WTC11 (cell line): ENCODE measurements at regions not wholly inside any gene's neighbourhood (a gene's known extent, or its start where the extent isn't known, plus 50 kb on each side); places are given as distances from the start of the nearest gene placed in this dataset.
A peak's percentile ranks its signal among the peaks of the same experiment; 100 is the strongest.

Experiments
- ATAC-seq: fragments of 200-7000 bp; cut with Tn5 transposase; 2 replicates; pipeline ENCODE4 v1.10.0; 2021; ENCODE audit warnings: mild to moderate bottlenecking, moderate library complexity
- CTCF ChIA-PET: fragments of 300-600 bp; sonication (Branson Sonifier 250); formaldehyde crosslinking; loops from one replicate; lab custom pipeline; 2021; ENCODE audit warnings: antibody characterized with exemption; lab: Charles Lee
- POLR2A ChIA-PET: fragments of 350-600 bp; sonication (Branson Sonifier 250); formaldehyde crosslinking; loops from one replicate; lab custom pipeline; 2021; ENCODE audit warnings: antibody characterized with exemption; lab: Charles Lee
- DNase-seq: peaks from one replicate; pipeline ENCODE4 v3.0.0; 2021; ENCODE audit warnings: low spot score
- H3K27ac Mint-ChIP-seq: 2 replicates; pipeline ENCODE4 v1.8.0; 2021; ENCODE audit warnings: mixed read lengths
- H3K27me3 Mint-ChIP-seq: 2 replicates; pipeline ENCODE4 v1.8.0; 2021; ENCODE audit warnings: low read depth, mild to moderate bottlenecking, moderate library complexity, mixed read lengths
- H3K36me3 Mint-ChIP-seq: 2 replicates; pipeline ENCODE4 v1.8.0; 2021; ENCODE audit warnings: mixed read lengths
- H3K4me1 Mint-ChIP-seq: 2 replicates; pipeline ENCODE4 v1.8.0; 2022; ENCODE audit warnings: mixed read lengths
- H3K4me3 Mint-ChIP-seq: 2 replicates; pipeline ENCODE4 v1.8.0; 2021; ENCODE audit warnings: mild to moderate bottlenecking, moderate library complexity, mixed read lengths
- H3K9me3 Mint-ChIP-seq: 2 replicates; pipeline ENCODE4 v1.8.0; 2021; ENCODE audit warnings: mixed read lengths
- ATF1 ChIP-seq: sonication (generic); formaldehyde crosslinking; IDR thresholded peaks from 2 replicates; pipeline ENCODE4 v1.8.1; 2023; ENCODE audit warnings: mild to moderate bottlenecking, moderate library complexity, missing genetic modification reagents
- ESRRA ChIP-seq: sonication (generic); formaldehyde crosslinking; IDR thresholded peaks from 2 replicates; pipeline ENCODE4 v1.8.1; 2022; ENCODE audit warnings: mild to moderate bottlenecking, missing genetic modification reagents, borderline replicate concordance
- FOXK1 ChIP-seq: sonication (generic); formaldehyde crosslinking; IDR thresholded peaks from 2 replicates; pipeline ENCODE4 v1.8.0; 2022; ENCODE audit warnings: mild to moderate bottlenecking, moderate library complexity, missing genetic modification reagents
- JUN ChIP-seq: sonication (generic); formaldehyde crosslinking; IDR thresholded peaks from 2 replicates; pipeline ENCODE4 v1.8.0; 2023; ENCODE audit warnings: mild to moderate bottlenecking, missing genetic modification reagents
- NFYB ChIP-seq: sonication (generic); formaldehyde crosslinking; conservative IDR thresholded peaks from 2 replicates; pipeline ENCODE4 v1.8.0; 2022; ENCODE audit warnings: low read depth, missing genetic modification reagents
- NR2C2 ChIP-seq: sonication (generic); formaldehyde crosslinking; IDR thresholded peaks from 2 replicates; pipeline ENCODE4 v1.8.0; 2022; ENCODE audit warnings: mild to moderate bottlenecking, missing genetic modification reagents
- OVOL2 ChIP-seq: fragments of 250-450 bp; sonication (Bioruptor Pico); IDR thresholded peaks from 2 replicates; pipeline ENCODE4 v1.9.0; 2021; ENCODE audit warnings: mild to moderate bottlenecking, borderline replicate concordance
- PRRX2 ChIP-seq: fragments of 250-450 bp; sonication (Bioruptor Pico); IDR thresholded peaks from 2 replicates; pipeline ENCODE4 v1.8.0; 2021; ENCODE audit warnings: mild to moderate bottlenecking
- SMAD3 ChIP-seq: sonication (generic); formaldehyde crosslinking; IDR thresholded peaks from 2 replicates; pipeline ENCODE4 v1.8.0; 2022; ENCODE audit warnings: missing genetic modification reagents, mild to moderate bottlenecking, borderline replicate concordance
- SOX15 ChIP-seq: fragments of 250-450 bp; sonication (Bioruptor Pico); IDR thresholded peaks from 2 replicates; pipeline ENCODE4 v1.9.0; 2021; ENCODE audit warnings: mild to moderate bottlenecking
- SP1 ChIP-seq: sonication (generic); formaldehyde crosslinking; conservative IDR thresholded peaks from 2 replicates; pipeline ENCODE4 v1.8.1; 2022; ENCODE audit warnings: missing genetic modification reagents
- TEAD1 ChIP-seq: sonication (generic); formaldehyde crosslinking; IDR thresholded peaks from 2 replicates; pipeline ENCODE4 v1.8.0; 2022; ENCODE audit warnings: mild to moderate bottlenecking, missing genetic modification reagents
- ZNF121 ChIP-seq: sonication (generic); formaldehyde crosslinking; IDR thresholded peaks from 2 replicates; pipeline ENCODE4 v1.8.0; 2023; ENCODE audit warnings: missing genetic modification reagents
- TF ChIP-seq, protein P1 (sequence below): sonication (generic); formaldehyde crosslinking; IDR thresholded peaks from 2 replicates; pipeline ENCODE4 v1.8.0; 2022; ENCODE audit warnings: mild to moderate bottlenecking, missing genetic modification reagents
- TF ChIP-seq, protein P2 (sequence below): sonication (generic); formaldehyde crosslinking; IDR thresholded peaks from 2 replicates; pipeline ENCODE4 v1.8.1; 2022; ENCODE audit warnings: mild to moderate bottlenecking, missing genetic modification reagents, moderate library complexity, borderline replicate concordance
- TF ChIP-seq, protein P3 (sequence below): sonication (generic); formaldehyde crosslinking; IDR thresholded peaks from 2 replicates; pipeline ENCODE4 v1.8.0; 2022; ENCODE audit warnings: mild to moderate bottlenecking, missing genetic modification reagents
- TF ChIP-seq, protein P4 (sequence below): sonication (generic); formaldehyde crosslinking; IDR thresholded peaks from 2 replicates; pipeline ENCODE4 v1.8.0; 2022; ENCODE audit warnings: mild to moderate bottlenecking, missing genetic modification reagents
- TF ChIP-seq, protein P5 (sequence below): fragments of 250-450 bp; sonication (Bioruptor Pico); IDR thresholded peaks from 2 replicates; pipeline ENCODE4 v1.8.0; 2021; ENCODE audit warnings: mild to moderate bottlenecking
- TF ChIP-seq, protein P6 (sequence below): sonication (generic); formaldehyde crosslinking; IDR thresholded peaks from 2 replicates; pipeline ENCODE4 v1.8.1; 2022; ENCODE audit warnings: mild to moderate bottlenecking, moderate library complexity, missing genetic modification reagents
- TF ChIP-seq, protein P7 (sequence below): fragments of 250-450 bp; sonication (Bioruptor Pico); conservative IDR thresholded peaks from 2 replicates; pipeline ENCODE4 v1.9.0; 2021; ENCODE audit warnings: mild to moderate bottlenecking
- TF ChIP-seq, protein P8 (sequence below): sonication (generic); formaldehyde crosslinking; conservative IDR thresholded peaks from 2 replicates; pipeline ENCODE4 v1.8.1; 2022; ENCODE audit warnings: mild to moderate bottlenecking, missing genetic modification reagents

DNA sequence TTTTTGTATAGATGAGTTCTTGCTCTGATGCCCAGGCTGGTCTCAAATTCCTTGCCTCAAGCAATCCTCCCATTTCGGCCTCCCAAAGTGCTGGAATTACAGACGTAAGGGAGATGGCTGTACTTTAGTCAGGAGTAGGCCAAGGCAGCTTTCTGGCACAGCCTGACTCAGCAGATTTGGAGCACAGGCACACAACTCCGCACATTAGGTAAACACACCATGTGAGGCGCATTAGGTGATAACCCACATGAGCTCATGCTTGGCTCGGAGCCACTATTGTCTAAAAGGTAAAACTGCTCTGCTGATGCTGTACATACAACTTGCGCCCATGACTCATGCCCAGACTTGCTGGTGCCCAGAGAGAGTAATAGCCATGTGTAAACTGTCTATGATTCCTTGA, 1157.9 kb downstream of the TAF11L14 start (continued):
- TF ChIP-seq, protein P1, sequence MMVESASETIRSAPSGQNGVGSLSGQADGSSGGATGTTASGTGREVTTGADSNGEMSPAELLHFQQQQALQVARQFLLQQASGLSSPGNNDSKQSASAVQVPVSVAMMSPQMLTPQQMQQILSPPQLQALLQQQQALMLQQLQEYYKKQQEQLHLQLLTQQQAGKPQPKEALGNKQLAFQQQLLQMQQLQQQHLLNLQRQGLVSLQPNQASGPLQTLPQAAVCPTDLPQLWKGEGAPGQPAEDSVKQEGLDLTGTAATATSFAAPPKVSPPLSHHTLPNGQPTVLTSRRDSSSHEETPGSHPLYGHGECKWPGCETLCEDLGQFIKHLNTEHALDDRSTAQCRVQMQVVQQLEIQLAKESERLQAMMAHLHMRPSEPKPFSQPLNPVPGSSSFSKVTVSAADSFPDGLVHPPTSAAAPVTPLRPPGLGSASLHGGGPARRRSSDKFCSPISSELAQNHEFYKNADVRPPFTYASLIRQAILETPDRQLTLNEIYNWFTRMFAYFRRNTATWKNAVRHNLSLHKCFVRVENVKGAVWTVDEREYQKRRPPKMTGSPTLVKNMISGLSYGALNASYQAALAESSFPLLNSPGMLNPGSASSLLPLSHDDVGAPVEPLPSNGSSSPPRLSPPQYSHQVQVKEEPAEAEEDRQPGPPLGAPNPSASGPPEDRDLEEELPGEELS (CRISPR knock-in tag), result no peak
- TF ChIP-seq ATF1 (CRISPR knock-in tag), result no peak
- TF ChIP-seq, protein P2, sequence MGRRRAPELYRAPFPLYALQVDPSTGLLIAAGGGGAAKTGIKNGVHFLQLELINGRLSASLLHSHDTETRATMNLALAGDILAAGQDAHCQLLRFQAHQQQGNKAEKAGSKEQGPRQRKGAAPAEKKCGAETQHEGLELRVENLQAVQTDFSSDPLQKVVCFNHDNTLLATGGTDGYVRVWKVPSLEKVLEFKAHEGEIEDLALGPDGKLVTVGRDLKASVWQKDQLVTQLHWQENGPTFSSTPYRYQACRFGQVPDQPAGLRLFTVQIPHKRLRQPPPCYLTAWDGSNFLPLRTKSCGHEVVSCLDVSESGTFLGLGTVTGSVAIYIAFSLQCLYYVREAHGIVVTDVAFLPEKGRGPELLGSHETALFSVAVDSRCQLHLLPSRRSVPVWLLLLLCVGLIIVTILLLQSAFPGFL (CRISPR knock-in tag), result no peak

DNA sequence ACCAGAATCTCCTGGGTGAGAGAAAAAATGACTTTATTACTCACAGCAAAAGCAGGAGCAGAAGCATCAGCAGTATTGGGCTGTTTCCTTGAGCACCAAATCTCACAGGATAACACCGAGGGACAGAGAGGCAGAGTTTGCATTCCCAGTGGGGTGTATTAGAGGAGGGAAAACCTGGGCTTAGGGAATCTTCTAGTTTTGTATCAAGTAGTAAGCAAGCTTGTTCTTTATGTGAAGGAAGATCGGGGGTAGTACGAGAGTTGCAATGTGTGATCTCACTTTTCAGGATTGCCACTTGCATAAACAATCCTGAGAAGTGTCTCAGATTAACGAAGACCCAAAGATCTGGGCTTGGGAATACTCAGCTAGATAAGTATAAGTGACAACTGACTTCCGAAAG, 1163.0 kb downstream of the TAF11L14 start:
- Mint-ChIP-seq H3K4me3 (peak overlapping the region; percentile 38), H3K36me3 (no peaks in the 10 kb centered on the region), H3K9me3 (no peaks in the 10 kb centered on the region), H3K27me3 (no peaks in the 10 kb centered on the region), H3K27ac (peak overlapping the region; percentile 81), H3K4me1 (peaks cover 51% of the 10 kb centered on the region)
- DNase-seq (no peak), ATAC-seq (peak; percentile 31)
- ChIA-PET POLR2A (interaction anchor here (0.6 kb wide), 1 partner anchor 1037 kb away, joined by 3 read pairs; no protein-coding TSS in a partner anchor), CTCF (interaction anchor here (0.8 to 1.4 kb wide), 2 partner anchors 98 to 331 kb away, joined by 3 to 6 read pairs; no protein-coding TSS in a partner anchor)
- TF ChIP-seq FOXK1 (CRISPR knock-in tag), result no peak
- no peak for TF ChIP-seq SOX15 (CRISPR knock-in tag)
- TF ChIP-seq, protein P3, sequence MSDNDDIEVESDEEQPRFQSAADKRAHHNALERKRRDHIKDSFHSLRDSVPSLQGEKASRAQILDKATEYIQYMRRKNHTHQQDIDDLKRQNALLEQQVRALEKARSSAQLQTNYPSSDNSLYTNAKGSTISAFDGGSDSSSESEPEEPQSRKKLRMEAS (CRISPR knock-in tag), result no peak
- no peak for TF ChIP-seq JUN (CRISPR knock-in tag)
- no peak for TF ChIP-seq NFYB (CRISPR knock-in tag)
- TF ChIP-seq, protein P4, sequence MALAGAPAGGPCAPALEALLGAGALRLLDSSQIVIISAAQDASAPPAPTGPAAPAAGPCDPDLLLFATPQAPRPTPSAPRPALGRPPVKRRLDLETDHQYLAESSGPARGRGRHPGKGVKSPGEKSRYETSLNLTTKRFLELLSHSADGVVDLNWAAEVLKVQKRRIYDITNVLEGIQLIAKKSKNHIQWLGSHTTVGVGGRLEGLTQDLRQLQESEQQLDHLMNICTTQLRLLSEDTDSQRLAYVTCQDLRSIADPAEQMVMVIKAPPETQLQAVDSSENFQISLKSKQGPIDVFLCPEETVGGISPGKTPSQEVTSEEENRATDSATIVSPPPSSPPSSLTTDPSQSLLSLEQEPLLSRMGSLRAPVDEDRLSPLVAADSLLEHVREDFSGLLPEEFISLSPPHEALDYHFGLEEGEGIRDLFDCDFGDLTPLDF (CRISPR knock-in tag), result no peak
- TF ChIP-seq, protein P5, sequence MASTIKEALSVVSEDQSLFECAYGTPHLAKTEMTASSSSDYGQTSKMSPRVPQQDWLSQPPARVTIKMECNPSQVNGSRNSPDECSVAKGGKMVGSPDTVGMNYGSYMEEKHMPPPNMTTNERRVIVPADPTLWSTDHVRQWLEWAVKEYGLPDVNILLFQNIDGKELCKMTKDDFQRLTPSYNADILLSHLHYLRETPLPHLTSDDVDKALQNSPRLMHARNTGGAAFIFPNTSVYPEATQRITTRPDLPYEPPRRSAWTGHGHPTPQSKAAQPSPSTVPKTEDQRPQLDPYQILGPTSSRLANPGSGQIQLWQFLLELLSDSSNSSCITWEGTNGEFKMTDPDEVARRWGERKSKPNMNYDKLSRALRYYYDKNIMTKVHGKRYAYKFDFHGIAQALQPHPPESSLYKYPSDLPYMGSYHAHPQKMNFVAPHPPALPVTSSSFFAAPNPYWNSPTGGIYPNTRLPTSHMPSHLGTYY (CRISPR knock-in tag), result no peak
- TF ChIP-seq, protein P2 (CRISPR knock-in tag), result no peak
- no peak for TF ChIP-seq ZNF121 (CRISPR knock-in tag)
- TF ChIP-seq, protein P6, sequence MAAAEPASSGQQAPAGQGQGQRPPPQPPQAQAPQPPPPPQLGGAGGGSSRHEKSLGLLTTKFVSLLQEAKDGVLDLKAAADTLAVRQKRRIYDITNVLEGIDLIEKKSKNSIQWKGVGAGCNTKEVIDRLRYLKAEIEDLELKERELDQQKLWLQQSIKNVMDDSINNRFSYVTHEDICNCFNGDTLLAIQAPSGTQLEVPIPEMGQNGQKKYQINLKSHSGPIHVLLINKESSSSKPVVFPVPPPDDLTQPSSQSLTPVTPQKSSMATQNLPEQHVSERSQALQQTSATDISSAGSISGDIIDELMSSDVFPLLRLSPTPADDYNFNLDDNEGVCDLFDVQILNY, result no peak

DNA sequence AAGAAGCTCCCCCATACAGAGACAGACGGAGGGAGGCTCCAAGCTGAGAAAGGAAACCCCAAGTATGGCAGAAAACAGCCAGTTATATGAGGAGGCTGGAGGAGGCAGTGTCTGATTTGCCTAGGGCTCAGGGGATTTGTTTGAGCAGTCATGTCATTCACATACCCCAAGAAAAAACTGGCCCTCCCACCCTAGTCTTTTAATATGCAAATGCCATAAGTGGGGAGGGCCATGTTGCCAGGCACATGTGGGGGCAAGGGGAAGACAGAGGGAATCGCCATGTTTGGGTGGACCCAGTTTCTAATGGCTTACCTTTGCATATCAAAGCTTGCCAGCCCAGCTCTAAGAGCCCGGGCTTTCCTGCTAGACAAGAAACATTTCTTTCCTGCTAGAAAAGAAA, 1163.8 kb downstream of the TAF11L14 start:
- Mint-ChIP-seq H3K27me3 (no peaks in the 10 kb centered on the region), H3K9me3 (no peaks in the 10 kb centered on the region), H3K27ac (peak overlapping the region; percentile 79), H3K4me3 (peak overlapping the region; percentile 13; the same call in 1 of the 2 replicates), H3K4me1 (peaks cover 51% of the 10 kb centered on the region), H3K36me3 (no peaks in the 10 kb centered on the region)
- ATAC-seq, result peak; percentile 89
- ChIA-PET CTCF (interaction anchor here (0.8 to 1.4 kb wide), 2 partner anchors 99 to 332 kb away, joined by 3 to 6 read pairs; no protein-coding TSS in a partner anchor), POLR2A (no interaction called here)
- DNase-seq, result peak; percentile 67
- TF ChIP-seq SP1 (CRISPR knock-in tag) (0 out of 2 replicates have a peak, but pooled peaks have one; percentile 10), SMAD3 (CRISPR knock-in tag) (no peak), NR2C2 (no peak), OVOL2 (no peak), TEAD1 (CRISPR knock-in tag) (peak; percentile 51; the same call in 1 of the 2 replicates), ESRRA (CRISPR knock-in tag) (no peak), PRRX2 (CRISPR knock-in tag) (peak; percentile 63; the same call in 1 of the 2 replicates)
- TF ChIP-seq, protein P5 (CRISPR knock-in tag), result no peak
- TF ChIP-seq, protein P7, sequence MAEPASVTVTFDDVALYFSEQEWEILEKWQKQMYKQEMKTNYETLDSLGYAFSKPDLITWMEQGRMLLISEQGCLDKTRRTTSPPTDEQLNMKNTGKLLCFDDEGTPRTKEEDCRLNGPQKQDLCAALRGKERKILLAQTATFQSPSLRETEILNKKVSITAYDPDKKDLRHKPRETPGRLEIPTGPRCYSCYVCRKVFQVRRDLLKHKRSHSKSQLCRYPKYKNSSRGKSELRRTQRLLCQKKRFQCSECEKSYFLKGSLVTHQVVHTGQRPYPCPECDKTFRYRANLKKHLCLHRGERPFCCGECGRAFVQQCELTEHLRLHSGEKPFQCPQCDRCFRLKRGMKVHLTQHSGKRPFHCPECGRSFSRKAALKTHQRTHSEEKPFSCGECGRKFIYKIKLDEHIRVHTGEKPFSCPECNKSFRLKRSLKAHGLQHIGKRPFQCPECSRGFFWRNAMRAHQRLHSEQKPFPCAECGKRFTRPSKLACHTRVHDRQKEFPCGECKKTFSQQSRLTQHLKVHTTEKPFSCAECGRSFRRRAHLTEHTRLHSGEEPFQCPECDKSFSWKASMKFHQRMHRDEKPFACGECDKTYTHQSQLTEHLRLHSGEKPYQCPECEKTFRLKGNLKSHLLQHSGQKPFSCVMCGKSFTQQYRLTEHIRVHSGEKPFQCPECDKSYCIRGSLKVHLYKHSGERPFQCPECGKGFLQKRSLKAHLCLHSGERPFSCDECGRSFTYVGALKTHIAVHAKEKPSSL (CRISPR knock-in tag), result no peak
- TF ChIP-seq, protein P8, sequence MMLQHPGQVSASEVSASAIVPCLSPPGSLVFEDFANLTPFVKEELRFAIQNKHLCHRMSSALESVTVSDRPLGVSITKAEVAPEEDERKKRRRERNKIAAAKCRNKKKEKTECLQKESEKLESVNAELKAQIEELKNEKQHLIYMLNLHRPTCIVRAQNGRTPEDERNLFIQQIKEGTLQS, result no peak
